ENCODE measurements at regions not wholly inside any gene's neighbourhood (a gene's known extent, or its start where the extent isn't known, plus 50 kb on each side); places are given as distances from the start of the nearest gene placed in this dataset.

DNA sequence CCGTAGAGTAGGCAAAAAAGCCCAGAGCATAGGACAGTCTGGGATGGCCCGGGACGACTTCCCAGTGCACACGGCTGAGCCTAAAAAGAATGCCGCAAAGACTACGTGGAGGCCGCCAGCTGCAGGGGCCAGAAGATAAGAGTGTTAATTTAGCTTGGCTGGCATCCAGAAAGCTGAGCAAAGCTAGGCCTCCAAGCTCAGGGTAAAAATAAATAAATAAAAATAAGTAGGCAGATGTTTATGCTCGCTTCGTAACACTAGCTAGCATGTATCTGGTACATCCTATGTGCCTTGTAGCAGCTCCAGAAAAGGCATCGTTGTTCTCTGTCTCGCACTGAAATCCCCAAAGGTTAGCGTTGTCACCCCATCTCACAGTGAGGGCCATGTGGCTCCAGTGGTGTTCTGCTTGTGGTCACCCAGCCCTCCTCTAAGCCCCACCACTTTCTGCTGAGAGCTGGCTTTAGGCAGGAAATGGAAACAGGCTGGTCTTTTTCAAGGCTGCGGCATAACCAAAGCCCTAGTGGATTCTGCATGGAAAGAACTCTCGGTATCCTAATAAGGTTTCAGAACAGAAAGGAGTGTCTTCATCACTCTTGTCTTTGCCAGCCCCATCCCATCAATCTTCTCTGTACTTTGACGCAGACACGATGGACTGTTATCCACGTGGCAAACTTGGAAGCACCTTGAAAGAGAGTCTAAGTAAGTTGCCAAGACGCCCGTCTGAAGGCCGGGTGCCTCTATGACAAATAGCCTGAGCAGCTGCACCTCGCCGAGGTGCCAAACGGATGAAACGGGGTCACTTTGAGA, 58.1 kb upstream of the MEF2A start:
- DNase-seq (ENCODE audit: low read depth in 3 of 3, low spot score in 1 of 3) = no peak

DNA sequence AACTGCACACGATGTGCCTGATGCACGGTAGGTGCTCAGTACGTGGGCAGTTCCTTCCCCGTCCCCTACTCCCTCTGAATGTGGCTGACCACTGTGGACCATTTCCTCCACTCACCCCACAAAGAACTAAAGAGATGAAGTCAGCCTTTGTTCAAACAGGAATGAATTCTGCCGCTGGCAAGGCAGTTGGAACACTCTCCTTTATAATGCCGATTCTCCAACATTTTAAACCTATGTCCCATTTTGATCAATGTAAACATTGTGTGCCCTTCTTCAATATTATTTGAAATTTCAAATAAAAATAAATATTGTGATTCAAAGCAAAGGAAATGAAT, 57.5 kb upstream of the MEF2A start:
- no peak for DNase-seq (ENCODE audit: low read depth in 3 of 3, low spot score in 1 of 3)

- DNase-seq (ENCODE audit: low read depth in 3 of 3, low spot score in 1 of 3) = no peak
These were observed 56.9 kb upstream of the MEF2A start for GRCh38 chr15:99508852-99509251.

DNA sequence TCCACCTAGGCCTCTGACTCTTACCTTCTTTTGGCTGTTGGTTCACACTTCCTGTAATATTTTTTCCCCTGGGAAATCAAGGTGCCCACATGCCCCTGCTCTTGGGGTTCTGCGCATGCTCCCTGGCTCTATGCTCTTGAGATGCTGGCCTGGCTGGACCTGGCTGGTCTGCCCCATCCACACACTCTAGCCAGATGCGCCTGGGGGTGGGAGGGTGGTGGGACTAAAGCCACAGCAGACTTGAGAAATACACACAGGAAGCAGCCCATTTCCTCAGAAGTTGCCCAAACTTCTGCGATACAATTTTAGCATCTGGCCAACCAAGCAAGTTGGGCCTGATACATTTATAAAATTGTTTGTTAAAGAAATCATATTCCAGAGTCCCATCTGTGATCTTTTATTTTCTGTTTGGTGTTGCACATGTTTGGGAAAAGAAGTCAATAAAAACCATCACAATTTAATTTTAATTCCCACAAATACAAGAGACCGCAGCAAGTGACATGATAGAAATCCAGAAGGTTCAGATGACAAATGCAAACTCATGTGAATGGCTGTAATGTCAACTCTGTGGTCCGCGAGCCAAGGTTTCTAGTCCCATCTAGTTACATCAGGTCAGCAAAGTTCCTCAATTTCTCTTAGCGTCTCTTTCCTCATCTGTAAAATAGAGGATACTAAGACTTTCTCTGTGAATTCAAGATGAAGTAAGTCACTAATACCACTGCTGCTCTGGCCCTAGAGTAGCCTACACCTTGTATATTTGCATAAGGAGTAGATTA, 55.9 kb upstream of the MEF2A start:
- no peak for DNase-seq (ENCODE audit: low read depth in 3 of 3, low spot score in 1 of 3)

GRCh38 chr15:99511531-99511865, 54.3 kb upstream of the MEF2A start:
- no peak for DNase-seq (ENCODE audit: low read depth in 3 of 3, low spot score in 1 of 3)

DNA sequence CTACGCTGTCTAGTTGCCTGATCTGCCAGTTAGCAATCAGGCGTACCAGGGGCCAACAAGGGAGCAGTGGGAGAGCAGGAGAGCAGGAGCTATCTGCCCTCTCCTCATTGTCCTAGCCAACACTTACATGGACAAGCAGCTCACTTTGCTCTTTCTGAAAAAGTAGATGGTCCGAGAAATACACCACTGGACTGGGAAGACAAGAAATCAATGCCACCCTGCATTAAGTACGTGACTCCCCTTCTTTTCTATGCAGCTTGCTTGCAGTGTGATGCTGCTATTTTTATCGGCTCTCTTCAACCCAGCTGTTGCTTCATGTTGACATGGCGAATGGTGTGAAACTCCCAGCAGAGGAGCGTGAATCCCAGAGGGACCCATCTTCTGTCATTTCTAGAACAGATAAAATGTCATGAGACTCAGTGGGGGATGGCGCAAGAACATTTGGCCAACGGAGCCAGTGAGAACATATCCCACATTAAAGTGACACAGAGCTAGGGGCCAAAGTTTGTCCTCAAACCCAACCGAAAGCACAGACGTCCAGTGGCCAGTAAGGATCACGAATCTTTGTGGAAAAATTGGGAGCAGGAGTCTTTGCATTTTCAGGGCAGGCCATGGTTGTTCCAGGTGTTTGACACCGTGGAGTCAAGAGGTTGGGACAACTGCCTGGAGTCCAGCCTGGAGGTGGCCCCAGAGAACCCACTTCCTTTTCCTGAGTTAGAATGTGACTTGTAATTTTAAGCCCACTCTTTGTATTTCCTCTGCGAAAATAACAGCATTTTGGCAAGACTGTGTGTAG, 53.7 kb upstream of the MEF2A start:
- DNase-seq (ENCODE audit: low read depth in 3 of 3, low spot score in 1 of 3) = no peak

DNA sequence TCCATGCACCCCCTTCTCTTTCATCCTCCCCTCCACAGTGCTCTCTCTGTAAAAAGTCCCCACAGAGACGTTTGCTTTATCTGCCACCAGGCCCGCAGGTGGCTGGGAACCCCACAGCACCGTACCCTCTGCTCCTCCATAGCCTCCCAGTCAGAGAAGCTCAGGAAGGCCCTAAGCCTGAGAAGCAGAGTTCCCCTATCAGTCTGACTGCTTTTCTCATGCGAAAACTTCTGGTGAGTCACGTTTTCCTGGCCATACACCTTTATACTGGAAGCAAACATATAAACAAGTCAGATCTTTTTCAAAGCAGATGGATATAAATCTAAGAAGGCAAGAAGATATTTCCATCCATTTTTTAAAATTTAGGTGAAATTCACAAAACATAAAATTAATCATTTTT, 51.5 kb upstream of the MEF2A start:
- DNase-seq (ENCODE audit: low read depth in 3 of 3, low spot score in 1 of 3) = no peak

Measured in stimulated activated CD4-positive, alpha-beta T cell treated with anti-CD3 and anti-CD28 coated beads, TNF-alpha, amount 100 ng/mL, for 1 hour (primary cell).